Retina (tissue), 1 donor: ENCODE measurements at regions not wholly inside any gene's neighbourhood (a gene's known extent, or its start where the extent isn't known, plus 50 kb on each side); places are given as distances from the start of the nearest gene placed in this dataset.

Source experiments
- DNase-seq: peaks from one replicate; pipeline ENCODE4 v3.0.0-alpha.2; 2016

- no peak for DNase-seq
These were observed 459.2 kb downstream of the RFPL4B start for GRCh38 chr6:112806163-112806865.

- DNase-seq, result no peak
These were observed 474.3 kb downstream of the RFPL4B start for GRCh38 chr6:112821476-112821875.

- DNase-seq, result no peak
These were observed 475.6 kb downstream of the RFPL4B start for GRCh38 chr6:112822769-112823168.

GRCh38 chr6:112827793-112828192 lies 480.7 kb downstream of the RFPL4B start:
- DNase-seq, result no peak

- DNase-seq, result no peak
These were observed 483.9 kb downstream of the RFPL4B start for GRCh38 chr6:112831022-112831421.

GRCh38 chr6:112833581-112834131 lies 486.5 kb downstream of the RFPL4B start:
- DNase-seq, result no peak

- no peak for DNase-seq
These were observed 487.9 kb downstream of the RFPL4B start for GRCh38 chr6:112835078-112835477.

- no peak for DNase-seq
These were observed 492.4 kb downstream of the RFPL4B start for GRCh38 chr6:112839525-112839961.

- DNase-seq, result no peak
These were observed 494.6 kb downstream of the RFPL4B start for GRCh38 chr6:112841553-112842329.

GRCh38 chr6:112842330-112842685 lies 495.2 kb downstream of the RFPL4B start:
- DNase-seq, result no peak

GRCh38 chr6:112846681-112847080 lies 499.6 kb downstream of the RFPL4B start:
- no peak for DNase-seq

GRCh38 chr6:112851146-112851545 lies 504.0 kb downstream of the RFPL4B start:
- no peak for DNase-seq

GRCh38 chr6:112853162-112853561 lies 506.0 kb downstream of the RFPL4B start:
- DNase-seq, result no peak

- no peak for DNase-seq
These were observed 516.6 kb downstream of the RFPL4B start for GRCh38 chr6:112863753-112864152.

GRCh38 chr6:112865131-112865530 lies 518.0 kb downstream of the RFPL4B start:
- DNase-seq, result no peak

GRCh38 chr6:112874881-112875280 lies 527.8 kb downstream of the RFPL4B start:
- DNase-seq, result no peak

GRCh38 chr6:112877134-112878100 lies 530.3 kb downstream of the RFPL4B start:
- DNase-seq, result no peak

GRCh38 chr6:112879920-112880413 lies 532.8 kb downstream of the RFPL4B start:
- DNase-seq, result no peak

GRCh38 chr6:112881027-112881426 lies 533.9 kb downstream of the RFPL4B start:
- no peak for DNase-seq

GRCh38 chr6:112881828-112882780 lies 535.0 kb downstream of the RFPL4B start:
- no peak for DNase-seq

GRCh38 chr6:112883095-112883494 lies 536.0 kb downstream of the RFPL4B start:
- no peak for DNase-seq
